Tibial artery (tissue), 4 donors: ENCODE measurements at regions not wholly inside any gene's neighbourhood (a gene's known extent, or its start where the extent isn't known, plus 50 kb on each side); places are given as distances from the start of the nearest gene placed in this dataset.

ENCODE experiments used
- DNase-seq, 2 donors: peaks; one replicate each; pipeline ENCODE4 v3.0.0-alpha.2; 2019
- H3K27ac ChIP-seq, 2 donors: fragments of 200-600 bp; sonication (generic) in 1 of 2; 1 replicate in 1 of 2; 2 replicates in 1 of 2; pipeline ENCODE4 v1.5.1; 2018 to 2019; ENCODE audit warnings: mild to moderate bottlenecking in 1 of 2
- H3K27me3 ChIP-seq, 2 donors: fragments of 200-600 bp; sonication (generic) in 1 of 2; one replicate each; pipeline versions ENCODE4 v1.5.1 to v1.6.0; 2016 to 2019
- H3K36me3 ChIP-seq, 3 donors: fragments of 200-600 bp; sonication (generic) in 2 of 3; one replicate each; pipeline ENCODE4 v1.5.1; 2016 to 2019; ENCODE audit warnings: mild to moderate bottlenecking in 2 of 3
- H3K4me1 ChIP-seq, 4 donors: fragments of 200-600 bp; sonication (generic) in 2 of 4; 1 replicate in 3 of 4; 2 replicates in 1 of 4; pipeline ENCODE4 v1.5.1; 2016 to 2019
- H3K4me3 ChIP-seq, 2 donors: fragments of 200-600 bp; sonication (generic) in 1 of 2; 1 replicate in 1 of 2; 2 replicates in 1 of 2; pipeline ENCODE4 v1.5.1; 2018 to 2019; ENCODE audit warnings: mild to moderate bottlenecking in 2 of 2
- H3K9me3 ChIP-seq, 3 donors: fragments of 200-600 bp; sonication (generic) in 1 of 3; one replicate each; pipeline ENCODE4 v1.5.1; 2016 to 2019
- CTCF ChIP-seq, 2 experiments: fragments of 200-600 bp in 1 of 2; fragments of 450-650 bp in 1 of 2; IDR thresholded peaks; one replicate each; pipeline ENCODE4 v1.5.1; 2017 to 2019; ENCODE audit warnings: antibody characterized with exemption in 2 of 2, mild to moderate bottlenecking in 1 of 2, moderate library complexity in 1 of 2
- intact Hi-C: fragments of 100-400 bp; cut with DNase I; formaldehyde crosslinking; loops from one replicate; pipeline ENCODE4 v1.15.0; 2023; ENCODE audit warnings: low total_unique reads

DNA sequence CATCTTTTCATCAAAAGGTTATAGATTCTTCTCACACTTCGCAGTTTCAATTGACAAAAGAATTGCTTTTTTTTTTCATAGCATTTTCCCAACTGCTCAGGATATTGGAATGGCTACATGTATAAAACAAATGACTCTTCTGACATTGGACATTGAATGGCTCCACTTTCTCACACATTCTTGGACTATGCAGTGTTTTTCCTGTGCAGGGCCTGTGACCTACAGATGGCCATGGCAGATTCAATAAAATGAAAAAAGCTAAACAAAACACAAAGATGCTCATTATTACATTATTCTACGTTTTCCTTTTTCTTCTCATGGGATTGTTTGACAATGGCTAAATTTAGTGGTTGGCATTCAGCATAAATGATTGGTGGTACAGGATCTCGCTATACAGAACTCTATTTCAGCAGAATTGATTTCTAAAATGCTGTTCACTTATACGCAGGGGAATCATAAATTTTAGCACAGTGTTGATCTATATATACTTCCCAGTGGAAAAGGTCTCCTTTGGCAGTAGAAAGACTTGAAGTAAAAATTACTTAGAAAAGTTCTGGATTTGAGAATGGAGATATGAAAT, 115.6 kb upstream of the ADAMTS5 start:
- H3K36me3 ChIP-seq = no peaks in the 10 kb centered on the region
- no peaks in the 10 kb centered on the region for H3K27me3 ChIP-seq
- TF ChIP-seq CTCF (IDR thresholded peaks at IDR 0.05) = no peak
- intact Hi-C loops = no loop called here
- DNase-seq = no peak
- H3K4me3 ChIP-seq = no peak overlapping the region
- no peak overlapping the region for H3K27ac ChIP-seq
- H3K9me3 ChIP-seq = no peaks in the 10 kb centered on the region
- H3K4me1 ChIP-seq = no peaks in the 10 kb centered on the region

- no peak for DNase-seq
- no peak overlapping the region for H3K27ac ChIP-seq
- peaks cover 0 to 14% (median 0%) of the 10 kb centered on the region in 4 donors for H3K4me1 ChIP-seq
- no peaks in the 10 kb centered on the region for H3K9me3 ChIP-seq
- no peaks in the 10 kb centered on the region for H3K36me3 ChIP-seq
- TF ChIP-seq CTCF (IDR thresholded peaks at IDR 0.05) = no peak
- H3K4me3 ChIP-seq = no peak overlapping the region
- no peaks in the 10 kb centered on the region for H3K27me3 ChIP-seq
- intact Hi-C loops = no loop called here
These were observed 112.8 kb upstream of the ADAMTS5 start for GRCh38 chr21:27079636-27080240.

DNA sequence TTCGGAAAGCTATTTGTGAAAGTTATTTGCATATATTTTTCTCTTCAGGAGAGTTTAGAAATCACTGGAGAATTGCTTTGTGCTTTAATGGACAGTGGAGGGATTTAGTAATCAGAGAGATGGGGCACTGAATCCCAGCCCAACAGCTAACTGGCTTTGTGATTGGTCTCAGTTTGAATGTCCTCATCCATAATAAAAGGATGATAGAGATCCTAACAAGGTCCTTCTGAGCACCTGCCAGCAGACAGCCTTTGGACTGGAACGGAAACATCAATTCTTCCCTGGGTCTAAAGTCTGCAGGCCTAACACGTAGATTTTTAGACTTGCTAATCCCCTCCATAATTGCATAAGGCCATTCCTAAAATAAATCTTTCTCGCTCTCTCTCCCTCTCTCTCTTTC, 112.0 kb upstream of the ADAMTS5 start:
- intact Hi-C loops = no loop called here
- no peak overlapping the region for H3K27ac ChIP-seq
- no peaks in the 10 kb centered on the region for H3K27me3 ChIP-seq

DNA sequence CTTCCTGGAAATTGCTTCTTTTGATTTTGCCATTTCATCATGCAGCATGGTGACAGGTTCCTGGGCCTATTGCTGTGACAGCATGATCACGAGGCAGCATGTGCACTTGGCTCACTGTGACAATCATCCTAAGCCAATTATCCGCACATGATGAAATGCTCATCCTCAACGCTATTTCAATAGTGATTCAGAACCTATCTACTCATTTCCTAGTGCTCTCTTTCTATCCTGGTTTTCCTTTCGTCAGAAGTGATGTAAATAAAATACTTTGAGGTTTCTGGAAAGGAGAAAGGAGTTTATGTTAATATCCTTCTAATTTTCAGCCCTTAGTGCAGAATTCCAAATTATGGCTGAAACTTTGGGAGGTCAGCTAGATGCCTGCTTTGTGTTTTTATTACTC, 110.6 kb upstream of the ADAMTS5 start:
- no peaks in the 10 kb centered on the region for H3K36me3 ChIP-seq
- peaks cover 0 to 14% (median 0%) of the 10 kb centered on the region in 4 donors for H3K4me1 ChIP-seq
- H3K27me3 ChIP-seq = no peaks in the 10 kb centered on the region
- no peak for DNase-seq
- H3K4me3 ChIP-seq = no peak overlapping the region
- TF ChIP-seq CTCF (IDR thresholded peaks at IDR 0.05) = no peak
- no peak overlapping the region for H3K27ac ChIP-seq
- H3K9me3 ChIP-seq = no peaks in the 10 kb centered on the region
- intact Hi-C loops = no loop called here

More for the DNA sequence above, 112.0 kb upstream of the ADAMTS5 start:
- Histone ChIP-seq H3K9me3 (no peaks in the 10 kb centered on the region), H3K36me3 (no peaks in the 10 kb centered on the region), H3K4me1 (peaks cover 0 to 14% (median 0%) of the 10 kb centered on the region in 4 donors), H3K4me3 (no peak overlapping the region)
- no peak for TF ChIP-seq CTCF (IDR thresholded peaks at IDR 0.05)
- DNase-seq = no peak

- H3K4me3 ChIP-seq = no peak overlapping the region
- no peak for TF ChIP-seq CTCF (IDR thresholded peaks at IDR 0.05)
- intact Hi-C loops = no loop called here
- no peaks in the 10 kb centered on the region for H3K36me3 ChIP-seq
- H3K4me1 ChIP-seq = peaks cover 0 to 21% (median 3%) of the 10 kb centered on the region in 4 donors
- DNase-seq = no peak
- H3K27me3 ChIP-seq = no peaks in the 10 kb centered on the region
- H3K9me3 ChIP-seq = no peaks in the 10 kb centered on the region
- no peak overlapping the region for H3K27ac ChIP-seq
These were observed 109.1 kb upstream of the ADAMTS5 start for GRCh38 chr21:27076025-27076424.
